ENCODE measurements at regions not wholly inside any gene's neighbourhood (a gene's known extent, or its start where the extent isn't known, plus 50 kb on each side); places are given as distances from the start of the nearest gene placed in this dataset.
A peak's percentile ranks its signal among the peaks of the same experiment; 100 is the strongest.

- Histone ChIP-seq H3K36me3 (ENCODE audit: control insufficient read depth, insufficient read depth, low read length) (no peaks in the 10 kb centered on the region), H3K79me2 (ENCODE audit: control insufficient read depth, insufficient read depth, low read length) (no peaks in the 10 kb centered on the region), H3K79me1 (ENCODE audit: low read length) (no peaks in the 10 kb centered on the region), H3K4me1 (ENCODE audit: control insufficient read depth, low read depth, low read length) (no peaks in the 10 kb centered on the region), H3K4me3 (ENCODE audit: low read length) (no peak overlapping the region), H3K27ac (ENCODE audit: low read depth, low read length) (no peak overlapping the region), H2BK120ac (ENCODE audit: low read depth, low read length) (no peak overlapping the region), H3K18ac (ENCODE audit: low read length) (no peak overlapping the region), H2AK5ac (ENCODE audit: low read length) (no peak overlapping the region), H3K27me3 (ENCODE audit: insufficient read depth, low read length, poor library complexity) (no peaks in the 10 kb centered on the region), H4K8ac (ENCODE audit: low read depth, low read length) (no peak overlapping the region), H3K9ac (ENCODE audit: low read length) (no peak overlapping the region), H3K23ac (ENCODE audit: low read length) (no peak overlapping the region), H4K5ac (ENCODE audit: low read length) (no peak overlapping the region), H3K4me2 (ENCODE audit: low read length) (no peak overlapping the region), H3K4ac (ENCODE audit: low read depth, low read length) (no peak overlapping the region), H2BK5ac (ENCODE audit: low read length) (no peak overlapping the region), H3K56ac (ENCODE audit: low read length) (no peak overlapping the region), H2BK15ac (replicated peaks; ENCODE audit: low read depth) (no peak overlapping the region)
- DNase-seq, result no peak
- no CpG with 5 or more reads among the region's 8 CpGs for WGBS (ENCODE audit: extremely low coverage, insufficient coverage, low lambda C conversion rate)
Measured at GRCh38 chr10:130545697-130546096, 409.5 kb downstream of the GLRX3 start.

DNA sequence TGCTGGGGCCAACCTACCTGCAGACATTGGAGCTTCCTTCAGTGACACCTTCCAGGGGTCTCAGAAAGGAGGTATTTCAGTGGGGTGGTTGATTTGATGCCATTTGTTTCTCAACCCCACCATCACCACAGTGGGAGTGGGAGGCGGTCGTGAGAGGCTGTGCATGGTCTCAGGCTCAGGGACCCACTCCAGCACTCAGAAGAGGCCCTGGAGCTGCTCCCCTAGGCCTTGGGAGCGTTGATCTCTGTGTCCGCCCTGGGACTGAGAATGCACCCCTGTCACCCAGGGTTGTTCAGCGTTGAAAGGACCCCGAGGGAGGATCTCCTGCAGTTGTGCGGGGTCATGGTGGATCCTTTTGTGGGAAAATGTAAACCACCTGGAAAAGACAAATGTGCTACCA is 410.6 kb downstream of the GLRX3 start:
- no peak overlapping the region for H4K8ac ChIP-seq (ENCODE audit: low read depth, low read length)
- H3K23ac ChIP-seq (ENCODE audit: low read length), result no peak overlapping the region
- no peak overlapping the region for H2BK15ac ChIP-seq (replicated peaks; ENCODE audit: low read depth)
- no peaks in the 10 kb centered on the region for H3K79me1 ChIP-seq (ENCODE audit: low read length)
- H2AK5ac ChIP-seq (ENCODE audit: low read length), result no peak overlapping the region
- H3K27me3 ChIP-seq (ENCODE audit: insufficient read depth, low read length, poor library complexity), result no peaks in the 10 kb centered on the region
- H3K4me1 ChIP-seq (ENCODE audit: control insufficient read depth, low read depth, low read length), result no peaks in the 10 kb centered on the region
- H2BK120ac ChIP-seq (ENCODE audit: low read depth, low read length), result no peak overlapping the region
- no peak overlapping the region for H3K56ac ChIP-seq (ENCODE audit: low read length)
- no peak overlapping the region for H4K5ac ChIP-seq (ENCODE audit: low read length)
- no peaks in the 10 kb centered on the region for H3K36me3 ChIP-seq (ENCODE audit: control insufficient read depth, insufficient read depth, low read length)
- H3K4me3 ChIP-seq (ENCODE audit: low read length), result no peak overlapping the region
- no peak overlapping the region for H3K27ac ChIP-seq (ENCODE audit: low read depth, low read length)
- no peak overlapping the region for H3K4me2 ChIP-seq (ENCODE audit: low read length)
- no peak overlapping the region for H3K18ac ChIP-seq (ENCODE audit: low read length)
- H2BK5ac ChIP-seq (ENCODE audit: low read length), result no peak overlapping the region
- H3K4ac ChIP-seq (ENCODE audit: low read depth, low read length), result no peak overlapping the region
- no peak for DNase-seq
- H3K9ac ChIP-seq (ENCODE audit: low read length), result no peak overlapping the region
- no peaks in the 10 kb centered on the region for H3K79me2 ChIP-seq (ENCODE audit: control insufficient read depth, insufficient read depth, low read length)
- no CpG with 5 or more reads among the region's 7 CpGs for WGBS (ENCODE audit: extremely low coverage, insufficient coverage, low lambda C conversion rate)

DNA sequence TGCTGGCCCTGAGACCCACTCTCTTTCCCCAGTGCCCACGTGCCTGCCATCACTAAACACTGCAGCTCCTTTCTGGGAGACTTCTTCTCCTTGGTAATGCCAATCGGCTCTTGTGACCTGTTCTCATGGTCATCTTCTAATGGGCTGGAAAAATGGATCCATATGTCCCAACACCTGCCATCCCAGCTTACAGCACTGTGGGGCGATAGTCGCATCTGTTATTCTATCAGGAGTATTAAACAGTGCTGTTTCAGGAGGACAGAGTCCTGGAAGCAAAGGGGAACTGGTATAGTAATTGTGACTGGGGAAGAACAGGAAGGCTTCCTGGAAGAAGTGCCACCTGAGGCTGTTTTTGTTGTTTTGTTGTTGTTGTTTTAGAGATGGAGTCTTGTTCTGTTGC is 411.2 kb downstream of the GLRX3 start:
- Histone ChIP-seq H3K27ac (ENCODE audit: low read depth, low read length) (no peak overlapping the region), H3K79me1 (ENCODE audit: low read length) (no peaks in the 10 kb centered on the region), H3K18ac (ENCODE audit: low read length) (no peak overlapping the region), H3K23ac (ENCODE audit: low read length) (no peak overlapping the region), H3K4me3 (ENCODE audit: low read length) (no peak overlapping the region), H3K27me3 (ENCODE audit: insufficient read depth, low read length, poor library complexity) (no peaks in the 10 kb centered on the region), H2BK120ac (ENCODE audit: low read depth, low read length) (no peak overlapping the region), H2BK15ac (replicated peaks; ENCODE audit: low read depth) (no peak overlapping the region), H4K5ac (ENCODE audit: low read length) (no peak overlapping the region), H2BK5ac (ENCODE audit: low read length) (no peak overlapping the region), H4K8ac (ENCODE audit: low read depth, low read length) (no peak overlapping the region), H3K36me3 (ENCODE audit: control insufficient read depth, insufficient read depth, low read length) (no peaks in the 10 kb centered on the region), H3K4me2 (ENCODE audit: low read length) (no peak overlapping the region), H3K9ac (ENCODE audit: low read length) (no peak overlapping the region), H3K79me2 (ENCODE audit: control insufficient read depth, insufficient read depth, low read length) (no peaks in the 10 kb centered on the region), H2AK5ac (ENCODE audit: low read length) (no peak overlapping the region), H3K56ac (ENCODE audit: low read length) (no peak overlapping the region), H3K4ac (ENCODE audit: low read depth, low read length) (no peak overlapping the region), H3K4me1 (ENCODE audit: control insufficient read depth, low read depth, low read length) (no peaks in the 10 kb centered on the region)
- no CpG with 5 or more reads among the region's 4 CpGs for WGBS (ENCODE audit: extremely low coverage, insufficient coverage, low lambda C conversion rate)
- DNase-seq, result peak; percentile 51

GRCh38 chr10:130550952-130551674 is 414.9 kb downstream of the GLRX3 start:
- Histone ChIP-seq H3K4me1 (ENCODE audit: control insufficient read depth, low read depth, low read length) (no peaks in the 10 kb centered on the region), H3K23ac (ENCODE audit: low read length) (no peak overlapping the region), H3K4ac (ENCODE audit: low read depth, low read length) (no peak overlapping the region), H3K18ac (ENCODE audit: low read length) (no peak overlapping the region), H3K36me3 (ENCODE audit: control insufficient read depth, insufficient read depth, low read length) (no peaks in the 10 kb centered on the region), H2BK15ac (replicated peaks; ENCODE audit: low read depth) (no peak overlapping the region), H2BK120ac (ENCODE audit: low read depth, low read length) (no peak overlapping the region), H3K27me3 (ENCODE audit: insufficient read depth, low read length, poor library complexity) (no peaks in the 10 kb centered on the region), H3K4me3 (ENCODE audit: low read length) (no peak overlapping the region), H4K8ac (ENCODE audit: low read depth, low read length) (no peak overlapping the region), H3K9ac (ENCODE audit: low read length) (no peak overlapping the region), H3K79me2 (ENCODE audit: control insufficient read depth, insufficient read depth, low read length) (no peaks in the 10 kb centered on the region), H3K56ac (ENCODE audit: low read length) (no peak overlapping the region), H3K27ac (ENCODE audit: low read depth, low read length) (no peak overlapping the region), H4K5ac (ENCODE audit: low read length) (no peak overlapping the region), H2AK5ac (ENCODE audit: low read length) (no peak overlapping the region), H3K79me1 (ENCODE audit: low read length) (no peaks in the 10 kb centered on the region), H2BK5ac (ENCODE audit: low read length) (no peak overlapping the region), H3K4me2 (ENCODE audit: low read length) (no peak overlapping the region)
- no peak for DNase-seq
- no CpG with 5 or more reads among the region's 21 CpGs for WGBS (ENCODE audit: extremely low coverage, insufficient coverage, low lambda C conversion rate)

GRCh38 chr10:130551676-130552075 is 415.5 kb downstream of the GLRX3 start:
- Histone ChIP-seq H3K23ac (ENCODE audit: low read length) (no peak overlapping the region), H3K9ac (ENCODE audit: low read length) (no peak overlapping the region), H3K27ac (ENCODE audit: low read depth, low read length) (no peak overlapping the region), H2BK5ac (ENCODE audit: low read length) (no peak overlapping the region), H3K4me2 (ENCODE audit: low read length) (no peak overlapping the region), H3K56ac (ENCODE audit: low read length) (no peak overlapping the region), H2BK15ac (replicated peaks; ENCODE audit: low read depth) (no peak overlapping the region), H3K36me3 (ENCODE audit: control insufficient read depth, insufficient read depth, low read length) (no peaks in the 10 kb centered on the region), H3K4ac (ENCODE audit: low read depth, low read length) (no peak overlapping the region), H3K18ac (ENCODE audit: low read length) (no peak overlapping the region), H3K27me3 (ENCODE audit: insufficient read depth, low read length, poor library complexity) (no peaks in the 10 kb centered on the region), H3K4me3 (ENCODE audit: low read length) (no peak overlapping the region), H3K79me2 (ENCODE audit: control insufficient read depth, insufficient read depth, low read length) (no peaks in the 10 kb centered on the region), H4K5ac (ENCODE audit: low read length) (no peak overlapping the region), H3K79me1 (ENCODE audit: low read length) (no peaks in the 10 kb centered on the region), H4K8ac (ENCODE audit: low read depth, low read length) (no peak overlapping the region), H3K4me1 (ENCODE audit: control insufficient read depth, low read depth, low read length) (no peaks in the 10 kb centered on the region), H2AK5ac (ENCODE audit: low read length) (no peak overlapping the region), H2BK120ac (ENCODE audit: low read depth, low read length) (no peak overlapping the region)
- WGBS (ENCODE audit: extremely low coverage, insufficient coverage, low lambda C conversion rate), result no CpG with 5 or more reads among the region's 7 CpGs
- no peak for DNase-seq

DNA sequence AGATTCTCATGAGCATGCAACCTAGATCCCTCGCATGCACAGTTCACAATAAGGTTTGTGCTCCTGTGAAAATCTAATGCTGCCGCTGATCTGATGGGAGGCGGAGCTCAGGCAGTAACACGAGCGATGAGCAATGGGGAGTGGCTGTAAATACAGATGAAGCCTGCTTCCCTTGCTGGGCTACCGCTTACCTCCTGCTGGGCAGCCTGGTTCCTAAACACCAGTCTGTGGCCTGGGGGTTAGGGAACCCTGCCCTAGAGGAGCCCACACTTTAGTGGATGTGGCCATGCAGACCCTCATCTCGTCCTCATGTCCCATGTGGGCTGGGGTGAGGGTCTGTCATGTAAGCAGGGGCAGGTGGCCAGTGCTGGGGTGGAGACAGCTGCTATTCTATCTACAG is 417.6 kb downstream of the GLRX3 start:
- no peak overlapping the region for H3K4me2 ChIP-seq (ENCODE audit: low read length)
- H3K36me3 ChIP-seq (ENCODE audit: control insufficient read depth, insufficient read depth, low read length), result no peaks in the 10 kb centered on the region
- no peak overlapping the region for H2BK15ac ChIP-seq (replicated peaks; ENCODE audit: low read depth)
- no peaks in the 10 kb centered on the region for H3K4me1 ChIP-seq (ENCODE audit: control insufficient read depth, low read depth, low read length)
- WGBS (ENCODE audit: extremely low coverage, insufficient coverage, low lambda C conversion rate), result no CpG with 5 or more reads among the region's 7 CpGs
- no peak overlapping the region for H4K5ac ChIP-seq (ENCODE audit: low read length)
- H3K27ac ChIP-seq (ENCODE audit: low read depth, low read length), result no peak overlapping the region
- no peak overlapping the region for H3K56ac ChIP-seq (ENCODE audit: low read length)
- H2AK5ac ChIP-seq (ENCODE audit: low read length), result no peak overlapping the region
- no peak overlapping the region for H2BK120ac ChIP-seq (ENCODE audit: low read depth, low read length)
- no peak for DNase-seq
- no peaks in the 10 kb centered on the region for H3K27me3 ChIP-seq (ENCODE audit: insufficient read depth, low read length, poor library complexity)
- no peak overlapping the region for H3K4me3 ChIP-seq (ENCODE audit: low read length)
- no peaks in the 10 kb centered on the region for H3K79me2 ChIP-seq (ENCODE audit: control insufficient read depth, insufficient read depth, low read length)
- no peak overlapping the region for H3K23ac ChIP-seq (ENCODE audit: low read length)
- no peaks in the 10 kb centered on the region for H3K79me1 ChIP-seq (ENCODE audit: low read length)
- H3K9ac ChIP-seq (ENCODE audit: low read length), result no peak overlapping the region
- H3K18ac ChIP-seq (ENCODE audit: low read length), result no peak overlapping the region
- no peak overlapping the region for H3K4ac ChIP-seq (ENCODE audit: low read depth, low read length)
- no peak overlapping the region for H4K8ac ChIP-seq (ENCODE audit: low read depth, low read length)
- no peak overlapping the region for H2BK5ac ChIP-seq (ENCODE audit: low read length)

All from mesendoderm (in vitro differentiated cells).